RWPE2 (cell line): ENCODE measurements at regions not wholly inside any gene's neighbourhood (a gene's known extent, or its start where the extent isn't known, plus 50 kb on each side); places are given as distances from the start of the nearest gene placed in this dataset.

Experiments
- ATAC-seq: fragments of 200-7000 bp; cut with Tn5 transposase; 3 replicates; pipeline ENCODE4 v1.9.1; 2021; ENCODE audit warnings: low read depth
- DNase-seq: peaks from one replicate; pipeline ENCODE4 v3.0.0-alpha.2; 2020; ENCODE audit warnings: low spot score
- H3K27ac ChIP-seq: fragments of 450-650 bp; 2 replicates; pipeline ENCODE4 v1.5.1; 2017; ENCODE audit warnings: mild to moderate bottlenecking; ENCODE audit not compliant: poor library complexity, severe bottlenecking
- H3K27me3 ChIP-seq: fragments of 250-450 bp; sonication (Bioruptor Pico); 2 replicates; pipeline ENCODE4 v1.5.1; 2021; ENCODE audit warnings: mild to moderate bottlenecking, moderate library complexity; ENCODE audit not compliant: insufficient read depth, poor library complexity, severe bottlenecking
- H3K36me3 ChIP-seq: fragments of 250-450 bp; sonication (Bioruptor Pico); 2 replicates; pipeline ENCODE4 v1.5.1; 2020; ENCODE audit warnings: low read depth, mild to moderate bottlenecking, moderate library complexity
- H3K4me1 ChIP-seq: fragments of 250-450 bp; sonication (Bioruptor Pico); 2 replicates; pipeline ENCODE4 v1.5.1; 2021; ENCODE audit warnings: mild to moderate bottlenecking, moderate library complexity; ENCODE audit not compliant: insufficient read depth, poor library complexity, severe bottlenecking
- H3K4me3 ChIP-seq: fragments of 250-450 bp; sonication (Bioruptor Pico); 2 replicates; pipeline ENCODE4 v1.5.1; 2021; ENCODE audit warnings: mild to moderate bottlenecking, moderate library complexity; ENCODE audit not compliant: severe bottlenecking
- H3K9me3 ChIP-seq: fragments of 250-450 bp; sonication (Bioruptor Pico); 2 replicates; pipeline ENCODE4 v1.5.1; 2021; ENCODE audit warnings: mild to moderate bottlenecking, moderate library complexity; ENCODE audit not compliant: severe bottlenecking
- CTCF ChIP-seq: fragments of 450-650 bp; IDR thresholded peaks from one replicate; pipeline ENCODE4 v1.5.1; 2017; ENCODE audit warnings: mild to moderate bottlenecking, moderate library complexity; ENCODE audit not compliant: poor library complexity, severe bottlenecking

- Histone ChIP-seq H3K36me3 (no peaks in the 10 kb centered on the region), H3K27ac (no peak overlapping the region), H3K27me3 (no peaks in the 10 kb centered on the region), H3K9me3 (no peaks in the 10 kb centered on the region), H3K4me3 (no peak overlapping the region), H3K4me1 (no peaks in the 10 kb centered on the region)
- DNase-seq (no peak), ATAC-seq (no peak)
- no peak for TF ChIP-seq CTCF
Measured at GRCh38 chr5:10073441-10074104, 176.1 kb downstream of the ATPSCKMT start.

GRCh38 chr5:10069637-10070313 is 179.9 kb downstream of the ATPSCKMT start:
- H3K27ac ChIP-seq: no peak overlapping the region
- no peaks in the 10 kb centered on the region for H3K4me1 ChIP-seq
- no peak overlapping the region for H3K4me3 ChIP-seq
- ATAC-seq: no peak
- no peaks in the 10 kb centered on the region for H3K36me3 ChIP-seq
- H3K9me3 ChIP-seq: no peaks in the 10 kb centered on the region
- no peak for TF ChIP-seq CTCF
- no peaks in the 10 kb centered on the region for H3K27me3 ChIP-seq
- no peak for DNase-seq

- DNase-seq (no peak), ATAC-seq (no peak)
- Histone ChIP-seq H3K4me1 (no peaks in the 10 kb centered on the region), H3K9me3 (no peaks in the 10 kb centered on the region), H3K4me3 (no peak overlapping the region), H3K27me3 (no peaks in the 10 kb centered on the region), H3K27ac (no peak overlapping the region), H3K36me3 (no peaks in the 10 kb centered on the region)
- no peak for TF ChIP-seq CTCF
Measured at GRCh38 chr5:10065428-10066000, 184.2 kb downstream of the ATPSCKMT start.

GRCh38 chr5:10064546-10065195 is 185.0 kb downstream of the ATPSCKMT start:
- TF ChIP-seq CTCF: no peak
- no peak for ATAC-seq
- DNase-seq: no peak

More at GRCh38 chr5:10064546-10065195, 185.0 kb downstream of the ATPSCKMT start:
- Histone ChIP-seq H3K27ac (no peak overlapping the region), H3K36me3 (no peaks in the 10 kb centered on the region), H3K4me1 (no peaks in the 10 kb centered on the region), H3K4me3 (no peak overlapping the region), H3K27me3 (no peaks in the 10 kb centered on the region), H3K9me3 (no peaks in the 10 kb centered on the region)
